COR-L47 (cell line): ENCODE measurements at regions not wholly inside any gene's neighbourhood (a gene's known extent, or its start where the extent isn't known, plus 50 kb on each side); places are given as distances from the start of the nearest gene placed in this dataset.
"Not testable (repeated sequence)": the region's sequence is repeated elsewhere in the genome, so short reads cannot be mapped to it uniquely, and the experiment has no call there.

Source experiments
- DNase-seq: peaks from one replicate; lab custom pipeline; 2025; lab: John Stamatoyannopoulos, UW

GRCh38 chr9:108444400-108445358 lies 411.1 kb downstream of the ACTL7B start:
- DNase-seq = peak; percentile 92

DNA sequence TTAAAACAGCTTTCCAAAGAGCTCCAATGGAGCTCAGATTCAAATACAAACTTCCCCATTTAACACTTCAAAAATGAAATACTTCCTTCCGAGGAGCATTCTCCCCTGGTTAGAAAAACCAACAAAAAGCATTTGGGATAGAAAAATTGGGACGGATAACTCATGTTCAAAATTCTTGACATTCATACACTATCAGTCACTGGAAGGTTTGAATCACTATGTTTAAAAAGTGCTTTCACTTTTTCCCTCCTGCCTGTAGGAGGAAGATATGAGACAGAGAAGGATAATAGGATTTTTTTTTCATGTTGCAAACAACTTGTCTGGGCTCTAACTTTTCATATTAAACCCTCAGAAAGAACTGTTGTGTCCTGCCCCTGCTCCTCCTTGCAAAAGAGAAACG lies 412.0 kb downstream of the ACTL7B start:
- no peak for DNase-seq

GRCh38 chr9:108443019-108443633 lies 412.7 kb downstream of the ACTL7B start:
- DNase-seq = no peak

DNA sequence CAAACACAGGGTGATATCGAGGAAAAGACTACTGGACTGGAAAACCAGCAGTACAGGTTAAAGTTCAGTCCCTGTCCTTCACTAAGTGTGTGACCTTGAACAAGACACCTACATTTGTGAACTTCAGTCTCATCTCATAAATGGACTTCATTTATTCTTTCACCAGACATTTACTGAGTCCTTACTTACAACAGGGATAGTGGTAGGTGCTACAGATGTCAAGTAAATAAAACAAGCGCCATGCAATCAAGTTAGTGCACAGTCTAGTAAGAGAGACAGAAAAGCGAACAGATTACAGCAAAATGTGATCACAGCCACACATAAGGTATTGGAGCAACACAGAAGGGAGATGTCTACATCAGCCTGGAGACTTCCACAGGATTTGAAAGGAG lies 413.2 kb downstream of the ACTL7B start:
- DNase-seq = no peak

DNA sequence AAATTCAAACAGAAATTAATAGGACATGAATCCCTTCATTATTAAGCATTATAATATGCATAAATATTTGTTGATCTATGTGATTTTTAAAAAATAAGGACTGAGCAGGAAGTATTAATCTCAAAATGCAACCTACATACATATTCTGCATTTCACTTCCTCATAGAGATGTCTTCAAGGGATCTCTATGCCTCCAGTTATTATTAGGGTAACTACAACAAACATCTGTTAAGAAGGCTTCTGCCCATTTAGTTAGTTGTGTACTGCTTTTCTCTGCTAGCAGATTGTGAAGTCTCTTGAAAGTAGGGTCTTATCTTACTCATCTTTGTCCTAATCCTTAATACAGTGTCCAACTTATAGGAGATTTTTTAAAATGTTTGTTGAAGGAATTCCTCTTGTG lies 414.1 kb downstream of the ACTL7B start:
- no peak for DNase-seq

DNA sequence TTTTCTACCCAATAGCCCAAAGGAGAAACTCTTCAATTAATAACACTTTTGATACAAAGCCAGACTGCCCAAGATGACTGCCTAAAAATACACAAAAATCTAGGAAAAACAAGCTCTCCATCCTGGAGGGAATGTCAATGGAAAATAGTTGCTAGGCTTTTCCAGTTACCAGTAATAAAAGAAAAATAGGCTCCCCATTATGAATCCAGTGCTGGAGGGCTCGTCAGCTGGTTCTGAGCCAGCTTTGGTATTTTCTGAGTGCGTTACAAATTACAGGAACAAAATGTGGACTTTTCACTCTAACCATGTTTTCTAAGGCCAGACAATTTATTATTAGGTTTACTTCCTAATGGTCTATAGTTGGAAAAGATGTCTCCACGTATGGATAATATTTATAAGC lies 414.5 kb downstream of the ACTL7B start:
- DNase-seq = no peak

DNA sequence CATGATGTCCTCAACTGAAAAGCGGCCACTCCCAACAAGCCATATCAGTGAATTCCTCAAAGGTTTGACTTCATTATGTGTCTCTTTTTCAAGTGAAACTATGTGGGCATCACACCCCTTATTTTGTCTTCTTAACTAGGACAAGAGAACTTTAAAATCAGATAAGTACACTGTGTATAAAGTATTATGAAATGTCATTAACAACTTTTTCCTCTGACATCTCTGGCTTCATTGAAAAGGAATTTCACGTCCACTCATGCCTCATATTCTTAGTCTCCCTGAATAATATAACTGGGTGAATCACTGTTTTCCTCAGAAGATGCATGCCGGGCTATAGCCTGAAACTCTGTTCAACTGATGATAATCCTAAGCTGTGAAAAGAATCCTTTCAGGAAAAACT lies 415.8 kb downstream of the ACTL7B start:
- DNase-seq = no peak

GRCh38 chr9:108437656-108438055 lies 418.1 kb downstream of the ACTL7B start:
- DNase-seq = no peak

DNA sequence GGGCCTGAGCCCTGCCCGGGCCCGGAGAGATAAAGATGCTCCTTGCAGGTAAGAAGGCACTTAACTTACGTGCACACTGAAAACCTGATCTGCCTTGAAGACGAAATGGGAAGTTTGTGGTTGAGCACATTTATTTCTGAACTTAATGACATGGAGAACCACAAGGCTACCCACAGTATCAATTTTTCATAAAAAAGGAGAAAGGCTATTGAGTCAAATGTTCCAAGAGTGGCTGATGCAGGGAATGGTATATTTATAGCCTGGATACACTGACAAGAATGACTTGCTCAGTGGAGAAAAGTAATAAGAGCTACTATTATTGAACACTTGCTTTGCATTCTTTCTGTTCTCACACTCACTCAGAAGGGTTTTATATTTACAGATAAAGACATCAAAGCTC lies 419.3 kb downstream of the ACTL7B start:
- no peak for DNase-seq

DNA sequence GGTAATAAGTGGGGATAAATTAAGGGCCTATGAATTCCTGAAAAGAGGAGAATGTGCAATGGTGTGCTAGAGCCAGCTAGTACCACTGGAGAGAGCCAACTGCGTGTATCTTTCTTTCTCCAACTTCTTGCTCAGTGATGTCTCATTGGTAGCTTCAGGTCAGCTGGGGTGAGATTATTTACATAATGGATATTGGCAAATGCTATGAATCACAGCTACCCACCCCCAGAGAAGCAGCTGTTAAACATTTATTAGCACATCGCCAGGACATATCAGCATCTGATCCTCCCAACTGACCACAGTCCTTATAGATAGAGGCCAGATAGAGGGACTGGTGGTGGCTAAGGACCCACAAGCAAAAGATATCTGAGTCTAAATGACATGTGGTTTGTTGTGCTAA lies 421.3 kb downstream of the ACTL7B start:
- no peak for DNase-seq

DNA sequence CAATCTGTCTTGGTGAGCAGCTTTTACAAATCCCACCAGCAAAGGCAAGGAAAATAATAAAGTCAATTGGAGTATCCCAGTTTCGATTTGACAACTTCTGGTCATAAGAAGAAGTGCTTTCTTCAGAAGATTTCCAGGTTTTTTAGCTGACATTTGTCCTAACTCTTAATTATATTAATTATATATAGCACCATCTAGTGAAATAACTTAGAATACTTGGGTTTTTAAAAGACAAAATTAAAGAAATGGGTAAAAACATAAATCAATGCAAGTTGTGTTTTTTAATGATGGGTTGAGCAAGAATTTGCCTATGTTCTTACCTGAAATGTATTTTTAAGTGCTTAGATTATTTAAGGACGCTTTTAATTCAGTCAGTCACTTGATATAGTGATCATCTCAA lies 421.8 kb downstream of the ACTL7B start:
- DNase-seq = no peak

GRCh38 chr9:108430655-108431054 lies 425.1 kb downstream of the ACTL7B start:
- no peak for DNase-seq

GRCh38 chr9:108427751-108428150 lies 428.0 kb downstream of the ACTL7B start:
- no peak for DNase-seq

- not testable (repeated sequence) for DNase-seq
These were observed 429.3 kb downstream of the ACTL7B start for GRCh38 chr9:108426421-108426940.

DNA sequence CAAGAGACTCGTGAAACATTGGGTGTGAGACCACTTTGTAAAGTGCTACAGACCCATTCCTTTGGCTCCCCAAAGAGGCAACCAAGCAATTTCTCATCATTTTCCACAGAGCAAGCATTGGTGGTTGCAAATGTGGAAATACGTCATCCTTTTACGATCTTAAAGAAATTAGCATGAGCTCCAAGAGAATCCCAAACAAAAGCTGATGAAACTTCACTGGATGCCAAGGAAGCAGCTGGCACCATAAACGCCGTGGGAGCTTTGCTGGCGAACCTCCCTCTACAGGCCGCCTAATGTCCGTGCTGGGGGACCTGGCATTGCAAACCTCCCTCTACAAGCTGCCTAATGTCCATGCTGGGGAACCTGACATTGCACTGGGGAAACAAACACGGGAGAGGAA lies 432.4 kb downstream of the ACTL7B start:
- DNase-seq = no peak

DNA sequence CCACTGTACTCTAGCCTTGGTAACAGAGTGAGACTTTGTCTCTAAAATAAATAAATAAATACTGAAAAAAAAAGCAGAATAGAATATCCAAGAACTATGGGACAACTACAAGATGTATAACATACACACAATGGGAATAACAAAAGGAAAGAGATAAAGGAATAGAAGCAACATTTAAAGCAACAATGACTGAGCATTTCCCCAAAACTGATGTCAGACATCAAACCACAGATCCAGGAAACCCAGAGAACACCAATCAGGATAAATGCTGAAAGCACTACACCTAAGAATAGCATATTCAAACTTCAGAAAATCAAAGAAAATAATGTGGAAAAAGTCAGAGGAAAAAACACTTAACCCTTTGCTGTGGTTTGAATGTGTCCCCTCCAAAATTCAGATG lies 436.4 kb downstream of the ACTL7B start:
- no peak for DNase-seq

DNA sequence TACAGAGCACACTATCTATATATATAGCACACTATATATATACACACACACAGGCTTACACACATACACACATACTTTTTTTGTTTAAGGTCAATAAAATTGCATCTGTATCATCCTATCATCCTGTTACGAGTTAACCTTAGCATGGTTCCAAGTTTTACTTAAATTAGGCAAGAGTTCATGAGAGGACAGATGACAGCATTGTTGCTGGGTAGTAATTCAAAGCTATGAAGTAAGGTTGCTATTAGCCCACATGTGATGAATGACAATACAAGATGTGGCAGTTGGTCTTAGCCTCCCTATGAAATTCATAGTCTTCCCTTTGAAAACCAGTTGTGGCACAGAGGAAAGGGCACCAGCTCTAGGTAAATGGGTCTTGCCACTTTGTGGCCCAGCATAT lies 438.1 kb downstream of the ACTL7B start:
- no peak for DNase-seq

GRCh38 chr9:108417312-108417711 lies 438.5 kb downstream of the ACTL7B start:
- DNase-seq = no peak

DNA sequence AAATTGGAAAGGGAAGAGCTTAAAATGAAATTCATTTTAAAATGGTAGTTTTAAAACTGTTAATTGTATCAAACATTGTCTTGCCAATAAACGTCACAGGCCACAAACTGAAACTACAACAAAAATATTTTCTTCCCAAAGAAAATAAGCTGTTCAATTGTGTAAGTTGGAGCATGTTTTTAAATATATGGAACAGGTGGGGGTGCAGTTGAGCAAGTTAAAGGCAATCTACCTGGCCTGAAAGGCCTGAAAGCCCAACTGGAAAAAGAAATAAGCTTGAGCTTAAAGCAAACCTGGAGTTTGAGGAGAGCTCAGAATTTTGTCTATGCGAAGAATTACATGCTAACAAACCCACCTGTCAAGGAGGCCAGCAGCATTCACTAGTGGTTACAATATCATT lies 439.5 kb downstream of the ACTL7B start:
- DNase-seq = no peak

GRCh38 chr9:108413809-108414208 lies 442.0 kb downstream of the ACTL7B start:
- DNase-seq = no peak

DNA sequence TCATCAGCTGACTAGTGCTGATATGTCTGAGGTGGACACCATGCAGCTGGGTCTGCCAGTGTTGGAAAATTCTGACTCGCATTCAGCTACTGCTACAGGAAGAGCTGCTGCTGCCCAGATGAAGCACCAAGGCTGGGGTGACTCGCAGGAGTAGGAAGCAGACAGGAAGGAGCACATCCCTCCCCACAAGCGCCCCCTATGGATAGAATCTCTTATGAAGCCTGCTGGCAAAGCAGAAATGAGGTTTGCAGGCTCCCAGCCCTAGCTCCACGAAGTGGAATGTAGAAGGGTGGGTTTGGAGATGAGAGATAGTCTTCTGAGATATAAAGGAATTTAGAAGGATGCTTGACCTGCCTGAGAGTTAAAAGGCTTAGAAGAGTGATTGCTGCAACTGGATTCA lies 443.0 kb downstream of the ACTL7B start:
- DNase-seq = no peak

- no peak for DNase-seq
These were observed 444.2 kb downstream of the ACTL7B start for GRCh38 chr9:108411632-108412031.

DNA sequence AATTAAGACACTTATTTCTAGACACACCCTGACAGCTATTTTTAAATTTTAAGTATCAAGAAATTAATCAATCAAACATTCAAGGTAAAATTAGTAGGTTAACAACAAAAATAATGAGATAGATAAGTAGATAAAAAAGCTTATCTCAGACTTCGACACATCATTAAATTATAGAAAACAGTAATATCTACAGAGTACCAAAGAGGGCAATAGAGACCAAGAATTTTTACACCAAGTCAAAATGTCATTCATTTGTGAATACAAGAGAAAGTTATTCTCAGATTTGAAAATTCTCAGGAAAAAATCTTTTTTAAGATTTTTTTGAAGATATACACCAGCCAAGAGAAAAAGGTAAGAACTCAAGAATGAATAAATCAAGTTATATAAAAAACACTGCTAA lies 445.6 kb downstream of the ACTL7B start:
- no peak for DNase-seq
